GM12878 (cell line): ENCODE measurements at regions not wholly inside any gene's neighbourhood (a gene's known extent, or its start where the extent isn't known, plus 50 kb on each side); places are given as distances from the start of the nearest gene placed in this dataset.

ENCODE experiments used
- ATAC-seq: fragments of 200-7000 bp; cut with Tn5 transposase; 3 replicates; pipeline ENCODE4 v1.9.1; 2020; ENCODE audit warnings: mild to moderate bottlenecking, moderate library complexity
- BruUV-seq: library from RNA; stranded (reverse); fragments of 400-500 nt; replicated peaks from 2 replicates; lab custom pipeline; 2021; lab: Mats Ljungman, UMichigan
- CTCF ChIA-PET: fragments of 300-600 bp; sonication (Branson Sonifier 250); formaldehyde crosslinking; extraction: SDS; loops from one replicate; lab custom pipeline; 2021; ENCODE audit warnings: inconsistent platforms; lab: Yijun Ruan, JAX
- POLR2A ChIA-PET: fragments of 350-600 bp; formaldehyde crosslinking; extraction: SDS; loops from one replicate; lab custom pipeline; 2021; ENCODE audit warnings: inconsistent platforms; lab: Charles Lee
- RAD21 ChIA-PET: fragments of 300-600 bp; sonication (Branson Sonifier 250); formaldehyde crosslinking; loops from one replicate; lab custom pipeline; 2023; ENCODE audit warnings: antibody characterized with exemption; ENCODE audit not compliant: unreplicated experiment; lab: Charles Lee
- SMC1A ChIA-PET: fragments of 300-600 bp; sonication (Branson Sonifier 250); formaldehyde crosslinking; loops from one replicate; lab custom pipeline; 2023; ENCODE audit not compliant: unreplicated experiment, uncharacterized antibody; lab: Charles Lee
- DNase-seq: peaks from one replicate; pipeline ENCODE4 v3.0.0-alpha.2; 2011; ENCODE audit warnings: low read depth, low spot score
- FAIRE-seq: peaks from 3 replicates; lab custom pipeline; 2011; peaks lifted over from hg19 to GRCh38; lab: Jason Lieb, UNC
- H2AFZ ChIP-seq: 2 replicates; pipeline ENCODE4 v1.6.0; 2011; ENCODE audit warnings: low read depth, low read length, control low read depth; ENCODE audit not compliant: control insufficient read depth
- H3K27ac ChIP-seq: 2 replicates; pipeline ENCODE4 v1.5.1; 2011; ENCODE audit warnings: control low read depth; ENCODE audit not compliant: control insufficient read depth, insufficient read depth
- H3K27me3 ChIP-seq, 2 experiments: replicated peaks in 1 of 2; 2 replicates each; pipeline versions ENCODE4 v1.6.0 to v1.6.1; 2011; ENCODE audit warnings: low read length in 1 of 2; ENCODE audit not compliant: control insufficient read depth in 2 of 2, insufficient read depth in 2 of 2
- H3K36me3 ChIP-seq, 2 experiments: 2 replicates each; pipeline ENCODE4 v1.5.1; 2011; ENCODE audit warnings: low read length in 1 of 2; ENCODE audit not compliant: control insufficient read depth in 2 of 2, insufficient read depth in 2 of 2
- H3K4me1 ChIP-seq: 2 replicates; pipeline ENCODE4 v1.6.1; 2011; ENCODE audit warnings: mild to moderate bottlenecking, low read length, moderate library complexity, mixed read lengths; ENCODE audit not compliant: control insufficient read depth, insufficient read depth
- H3K4me2 ChIP-seq: 2 replicates; pipeline ENCODE4 v1.6.0; 2011; ENCODE audit warnings: control low read depth; ENCODE audit not compliant: control insufficient read depth, insufficient read depth
- H3K4me3 ChIP-seq: fragments of 200-600 bp; sonication (generic); 2 replicates; pipeline ENCODE4 v1.5.1; 2016
- H3K79me2 ChIP-seq: 2 replicates; pipeline ENCODE4 v1.6.0; 2011; ENCODE audit warnings: low read length; ENCODE audit not compliant: control insufficient read depth, insufficient read depth
- H3K9ac ChIP-seq: 2 replicates; pipeline ENCODE4 v1.8.0; 2011; ENCODE audit warnings: low read length, control low read depth, mixed read lengths; ENCODE audit not compliant: control insufficient read depth, insufficient read depth
- H3K9me3 ChIP-seq: replicated peaks from 3 replicates; pipeline ENCODE4 v1.5.1; 2011; ENCODE audit warnings: mild to moderate bottlenecking, low read length; ENCODE audit not compliant: control insufficient read depth, insufficient read depth
- H4K20me1 ChIP-seq: 2 replicates; pipeline ENCODE4 v1.6.0; 2011; ENCODE audit not compliant: control insufficient read depth, insufficient read depth
- ATF2 ChIP-seq: IDR thresholded peaks from 2 replicates; pipeline ENCODE4 v1.6.1; 2012; ENCODE audit warnings: low read length, inconsistent platforms
- CEBPB ChIP-seq, 2 experiments: fragments of 150-350 bp in 1 of 2; IDR thresholded peaks; 2 replicates each; pipeline ENCODE4 v1.6.1; 2012 to 2014; ENCODE audit warnings: low read depth in 2 of 2, low read length in 2 of 2, borderline replicate concordance in 1 of 2, inconsistent platforms in 1 of 2
- CREM ChIP-seq: IDR thresholded peaks from 2 replicates; pipeline ENCODE4 v1.6.1; 2014; ENCODE audit warnings: antibody characterized with exemption, low read depth
- IRF4 ChIP-seq: IDR thresholded peaks from 2 replicates; pipeline ENCODE4 v1.6.1; 2011; ENCODE audit warnings: low read depth, low read length
- IRF5 ChIP-seq: fragments of 450-650 bp; IDR thresholded peaks from 2 replicates; pipeline ENCODE4 v1.6.1; 2017; ENCODE audit warnings: borderline replicate concordance
- JUNB ChIP-seq: IDR thresholded peaks from 2 replicates; pipeline ENCODE4 v1.6.1; 2016; ENCODE audit warnings: antibody characterized with exemption, mild to moderate bottlenecking
- KAT2A ChIP-seq: conservative IDR thresholded peaks from 2 replicates; pipeline ENCODE4 v1.6.1; 2011; ENCODE audit warnings: low read depth, low read length; ENCODE audit not compliant: control insufficient read depth
- KDM1A ChIP-seq: fragments of 200-600 bp; sonication (generic); IDR thresholded peaks from 2 replicates; pipeline ENCODE4 v1.6.1; 2016; ENCODE audit warnings: borderline replicate concordance
- MYC ChIP-seq: IDR thresholded peaks from 2 replicates; pipeline ENCODE4 v1.6.1; 2011; ENCODE audit warnings: mild to moderate bottlenecking, low read length, moderate library complexity, inconsistent platforms; ENCODE audit not compliant: insufficient read depth, insufficient replicate concordance, insufficient read length, severe bottlenecking
- NBN ChIP-seq: fragments of 450-650 bp; IDR thresholded peaks from 2 replicates; pipeline ENCODE4 v1.6.1; 2016
- RBBP5 ChIP-seq: fragments of 200-600 bp; sonication (generic); conservative IDR thresholded peaks from 2 replicates; pipeline ENCODE4 v1.6.1; 2016
- SMARCA5 ChIP-seq: fragments of 450-650 bp; IDR thresholded peaks from 2 replicates; pipeline ENCODE4 v1.6.1; 2017; ENCODE audit warnings: mild to moderate bottlenecking
- SUZ12 ChIP-seq: fragments of 200-600 bp; sonication (generic); IDR thresholded peaks from one replicate; pipeline ENCODE4 v1.6.1; 2018; ENCODE audit warnings: antibody characterized with exemption, mild to moderate bottlenecking; ENCODE audit not compliant: unreplicated experiment
- TCF12 ChIP-seq: IDR thresholded peaks from 2 replicates; pipeline ENCODE4 v1.6.1; 2011; ENCODE audit warnings: low read depth, mild to moderate bottlenecking, low read length
- WRNIP1 ChIP-seq: IDR thresholded peaks from 2 replicates; pipeline ENCODE4 v1.6.1; 2011; ENCODE audit warnings: low read depth, low read length, improper control_type of control experiment, borderline replicate concordance
- WGBS: methylation state at CpG from one replicate; pipeline ENCODE4 v1.1.6; 2016; ENCODE audit warnings: low lambda C conversion rate; ENCODE audit not compliant: insufficient replicate concordance, insufficient coverage; ENCODE audit errors: missing lambda C conversion rate; 5-methylcytosine and 5-hydroxymethylcytosine counted together
- in situ Hi-C: fragments of 300-500 bp; cut with MboI; formaldehyde crosslinking; loops from 9 replicates; pipeline ENCODE4 v1.14.3; 2018; ENCODE audit warnings: mixed read lengths
- intact Hi-C: fragments of 100-400 bp; cut with micrococcal nuclease; formaldehyde crosslinking; loops from one replicate; pipeline ENCODE4 v1.14.2; 2022; ENCODE audit not compliant: unreplicated experiment
- TF ChIP-seq, protein P1 (sequence below): fragments of 450-650 bp; IDR thresholded peaks from 2 replicates; pipeline ENCODE4 v1.6.1; 2017; ENCODE audit warnings: low read depth, mild to moderate bottlenecking, moderate library complexity

DNA sequence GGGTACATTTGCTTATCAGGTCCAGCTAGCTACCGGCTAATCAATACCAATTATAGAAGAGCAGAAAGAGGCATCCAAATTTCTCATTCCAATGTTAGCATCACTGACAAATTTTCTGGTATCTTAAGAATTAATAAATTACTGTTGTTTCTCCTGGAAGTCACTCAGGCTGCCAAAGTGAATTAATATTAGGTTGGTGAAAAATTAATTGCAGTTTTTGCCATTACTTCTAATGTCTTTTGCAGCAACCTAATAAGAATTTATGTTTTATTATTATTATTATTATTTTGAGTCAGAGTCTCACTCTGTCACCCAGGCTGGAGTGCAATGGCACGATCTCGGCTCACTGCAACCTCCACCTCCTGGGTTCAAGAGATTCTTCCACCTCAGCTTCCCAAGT is 979.9 kb downstream of the TYW1 start (continued):
- TF ChIP-seq, protein P1, sequence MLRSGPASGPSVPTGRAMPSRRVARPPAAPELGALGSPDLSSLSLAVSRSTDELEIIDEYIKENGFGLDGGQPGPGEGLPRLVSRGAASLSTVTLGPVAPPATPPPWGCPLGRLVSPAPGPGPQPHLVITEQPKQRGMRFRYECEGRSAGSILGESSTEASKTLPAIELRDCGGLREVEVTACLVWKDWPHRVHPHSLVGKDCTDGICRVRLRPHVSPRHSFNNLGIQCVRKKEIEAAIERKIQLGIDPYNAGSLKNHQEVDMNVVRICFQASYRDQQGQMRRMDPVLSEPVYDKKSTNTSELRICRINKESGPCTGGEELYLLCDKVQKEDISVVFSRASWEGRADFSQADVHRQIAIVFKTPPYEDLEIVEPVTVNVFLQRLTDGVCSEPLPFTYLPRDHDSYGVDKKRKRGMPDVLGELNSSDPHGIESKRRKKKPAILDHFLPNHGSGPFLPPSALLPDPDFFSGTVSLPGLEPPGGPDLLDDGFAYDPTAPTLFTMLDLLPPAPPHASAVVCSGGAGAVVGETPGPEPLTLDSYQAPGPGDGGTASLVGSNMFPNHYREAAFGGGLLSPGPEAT = no peak
- TF ChIP-seq KDM1A = no peak
- no peak for TF ChIP-seq MYC
- no peak for TF ChIP-seq RBBP5
- no peak for TF ChIP-seq WRNIP1
- TF ChIP-seq TCF12 = no peak

GRCh38 chr7:67983486-67983885 is 986.9 kb downstream of the TYW1 start:
- ChIA-PET RAD21 (no interaction called here), POLR2A (no interaction called here), SMC1A (no interaction called here), CTCF (no interaction called here)
- H3K27me3 ChIP-seq = no peaks in the 10 kb centered on the region
- ATAC-seq = no peak
- DNase-seq = no peak
- FAIRE-seq = no peak
- in situ Hi-C loops (no loop called here), intact Hi-C loops (no loop called here)
- H3K4me2 ChIP-seq = no peak overlapping the region
- H2AFZ ChIP-seq = no peak overlapping the region
- no TSS peak for BruUV-seq
- TF ChIP-seq SMARCA5 (no peak), CEBPB (IDR thresholded peaks at IDR 0.05; ENCODE audit: borderline replicate concordance in 1 of 2, low read depth in 2 of 2, low read length in 2 of 2) (no peak), CREM (no peak), SUZ12 (no peak), JUNB (no peak), NBN (no peak), ATF2 (no peak), IRF5 (no peak), KAT2A (no peak), IRF4 (no peak)
- no peaks in the 10 kb centered on the region for H3K9me3 ChIP-seq
- no peaks in the 10 kb centered on the region for H3K4me1 ChIP-seq
- no peak overlapping the region for H3K4me3 ChIP-seq
- no peak overlapping the region for H3K9ac ChIP-seq
- no peaks in the 10 kb centered on the region for H3K79me2 ChIP-seq
- no peaks in the 10 kb centered on the region for H4K20me1 ChIP-seq
- 50% methylated on average over 1 of the region's 1 CpG for WGBS
- H3K27ac ChIP-seq = no peak overlapping the region
- no peaks in the 10 kb centered on the region for H3K36me3 ChIP-seq
